ENCODE measurements at regions not wholly inside any gene's neighbourhood (a gene's known extent, or its start where the extent isn't known, plus 50 kb on each side); places are given as distances from the start of the nearest gene placed in this dataset.
"Not testable (repeated sequence)": the region's sequence is repeated elsewhere in the genome, so short reads cannot be mapped to it uniquely, and the experiment has no call there.

DNA sequence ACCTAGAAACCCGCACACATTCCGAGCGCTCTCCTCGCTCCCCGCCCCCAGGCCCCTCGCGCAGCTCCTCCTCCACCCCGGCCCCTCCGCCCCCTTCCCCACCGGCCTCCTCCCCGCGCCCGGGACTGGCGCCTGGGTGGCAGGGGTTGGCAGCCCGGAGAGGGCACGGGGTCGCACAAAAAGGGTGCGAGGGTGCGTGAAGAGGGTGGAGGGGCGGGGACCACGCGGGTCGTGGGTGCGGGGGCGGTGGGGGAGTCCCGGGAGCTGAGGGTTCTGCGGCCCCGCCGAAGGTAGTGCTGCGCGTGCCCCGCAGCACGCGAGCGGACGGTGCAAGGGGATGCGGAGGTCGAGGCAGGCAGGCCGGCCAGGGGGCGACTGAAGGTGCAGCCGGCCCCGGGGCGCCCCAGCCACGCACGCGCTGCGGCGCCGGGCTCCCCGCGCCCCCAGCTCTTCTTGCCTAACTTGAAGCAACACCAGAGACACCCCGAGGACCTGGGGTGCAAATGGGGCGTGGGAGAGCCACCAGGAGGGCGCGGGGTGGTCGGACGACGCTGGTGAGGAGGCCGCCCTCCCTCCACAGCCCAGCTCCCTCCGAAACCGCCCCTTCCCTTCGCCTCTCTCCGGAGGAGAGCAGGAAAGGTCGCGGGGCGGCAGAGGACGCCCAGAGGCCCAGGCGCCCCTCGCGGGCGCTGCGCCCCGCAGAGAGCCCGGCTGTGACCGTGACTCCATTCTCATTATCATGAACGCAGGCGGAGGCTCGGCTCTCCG lies 174.7 kb downstream of the ATP6V0E2 start:
- TF ChIP-seq, protein P1, sequence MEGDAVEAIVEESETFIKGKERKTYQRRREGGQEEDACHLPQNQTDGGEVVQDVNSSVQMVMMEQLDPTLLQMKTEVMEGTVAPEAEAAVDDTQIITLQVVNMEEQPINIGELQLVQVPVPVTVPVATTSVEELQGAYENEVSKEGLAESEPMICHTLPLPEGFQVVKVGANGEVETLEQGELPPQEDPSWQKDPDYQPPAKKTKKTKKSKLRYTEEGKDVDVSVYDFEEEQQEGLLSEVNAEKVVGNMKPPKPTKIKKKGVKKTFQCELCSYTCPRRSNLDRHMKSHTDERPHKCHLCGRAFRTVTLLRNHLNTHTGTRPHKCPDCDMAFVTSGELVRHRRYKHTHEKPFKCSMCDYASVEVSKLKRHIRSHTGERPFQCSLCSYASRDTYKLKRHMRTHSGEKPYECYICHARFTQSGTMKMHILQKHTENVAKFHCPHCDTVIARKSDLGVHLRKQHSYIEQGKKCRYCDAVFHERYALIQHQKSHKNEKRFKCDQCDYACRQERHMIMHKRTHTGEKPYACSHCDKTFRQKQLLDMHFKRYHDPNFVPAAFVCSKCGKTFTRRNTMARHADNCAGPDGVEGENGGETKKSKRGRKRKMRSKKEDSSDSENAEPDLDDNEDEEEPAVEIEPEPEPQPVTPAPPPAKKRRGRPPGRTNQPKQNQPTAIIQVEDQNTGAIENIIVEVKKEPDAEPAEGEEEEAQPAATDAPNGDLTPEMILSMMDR (IDR thresholded peaks at IDR 0.05; ENCODE audit: partially characterized antibody, unreplicated experiment) = peak; percentile 6
- DNase-seq = peak; percentile 36
- H3K27ac Mint-ChIP-seq (ENCODE audit: unreplicated experiment); H3K9me3 Mint-ChIP-seq (ENCODE audit: unreplicated experiment); H3K4me3 Mint-ChIP-seq (ENCODE audit: unreplicated experiment); H3K27me3 Mint-ChIP-seq (ENCODE audit: unreplicated experiment); H3K36me3 Mint-ChIP-seq (ENCODE audit: unreplicated experiment); H3K4me1 Mint-ChIP-seq (ENCODE audit: low read depth, unreplicated experiment): not testable (repeated sequence)

DNA sequence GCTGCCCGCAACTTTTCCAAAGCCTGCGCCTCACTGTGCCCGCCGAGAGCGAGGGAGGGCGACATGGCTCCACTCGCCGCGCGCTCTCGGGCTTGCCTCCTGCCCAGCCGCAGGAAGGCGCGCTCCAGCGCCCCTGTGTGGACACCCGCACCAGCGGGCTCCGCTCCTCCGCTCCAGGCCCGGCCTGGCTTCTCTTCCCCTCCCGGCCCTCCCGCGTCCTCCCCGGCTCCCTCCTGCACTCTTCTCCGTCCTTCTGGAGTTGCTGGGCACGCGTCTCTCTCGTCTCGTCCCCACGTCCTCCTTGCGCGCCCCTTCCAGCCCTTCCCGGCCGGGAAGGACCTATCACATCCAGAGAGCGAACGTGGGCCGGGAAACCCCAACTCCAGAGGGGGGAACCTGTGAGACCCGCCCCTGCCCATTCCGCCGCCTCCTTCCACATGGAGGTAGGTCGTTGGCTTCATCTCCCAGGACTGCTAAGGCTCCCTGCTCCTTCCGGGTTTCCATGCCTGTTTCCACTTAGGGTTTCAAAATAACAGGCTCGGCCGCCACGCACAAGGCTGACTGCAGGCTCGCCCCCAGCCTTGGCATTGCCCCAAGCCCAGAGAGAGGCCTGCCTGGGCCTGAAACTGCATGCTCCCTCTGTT lies 175.4 kb downstream of the ATP6V0E2 start:
- H3K27ac Mint-ChIP-seq (ENCODE audit: unreplicated experiment); H3K9me3 Mint-ChIP-seq (ENCODE audit: unreplicated experiment); H3K36me3 Mint-ChIP-seq (ENCODE audit: unreplicated experiment); H3K4me1 Mint-ChIP-seq (ENCODE audit: low read depth, unreplicated experiment); H3K27me3 Mint-ChIP-seq (ENCODE audit: unreplicated experiment): not testable (repeated sequence)
- H3K4me3 Mint-ChIP-seq (ENCODE audit: unreplicated experiment) = peak overlapping the region; percentile 79
- DNase-seq = peak; percentile 37
- TF ChIP-seq, protein P1 (IDR thresholded peaks at IDR 0.05; ENCODE audit: partially characterized antibody, unreplicated experiment) = peak; percentile 4

DNA sequence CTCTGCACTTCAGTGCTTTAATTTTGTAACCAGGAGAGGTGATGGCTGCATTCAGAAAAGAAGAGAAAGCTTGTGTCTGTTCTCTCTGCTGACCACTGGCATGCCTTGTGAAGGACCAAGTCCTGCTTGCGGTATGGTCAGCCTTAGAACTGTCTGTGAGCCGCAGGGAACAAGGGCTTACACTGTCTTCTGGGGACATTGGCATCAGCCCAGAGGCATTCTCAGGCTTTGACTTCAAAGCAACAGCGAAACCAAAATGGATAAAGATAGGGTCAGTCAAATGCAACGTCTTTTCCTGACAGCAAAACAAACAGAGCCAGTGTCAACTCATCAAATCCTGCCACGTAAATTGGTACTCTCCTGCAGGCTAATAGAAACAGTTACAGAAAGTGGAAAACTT lies 179.6 kb downstream of the ATP6V0E2 start:
- H3K4me3 Mint-ChIP-seq (ENCODE audit: unreplicated experiment); H3K36me3 Mint-ChIP-seq (ENCODE audit: unreplicated experiment); H3K9me3 Mint-ChIP-seq (ENCODE audit: unreplicated experiment); H3K27ac Mint-ChIP-seq (ENCODE audit: unreplicated experiment); H3K4me1 Mint-ChIP-seq (ENCODE audit: low read depth, unreplicated experiment); DNase-seq; H3K27me3 Mint-ChIP-seq (ENCODE audit: unreplicated experiment): not testable (repeated sequence)

DNA sequence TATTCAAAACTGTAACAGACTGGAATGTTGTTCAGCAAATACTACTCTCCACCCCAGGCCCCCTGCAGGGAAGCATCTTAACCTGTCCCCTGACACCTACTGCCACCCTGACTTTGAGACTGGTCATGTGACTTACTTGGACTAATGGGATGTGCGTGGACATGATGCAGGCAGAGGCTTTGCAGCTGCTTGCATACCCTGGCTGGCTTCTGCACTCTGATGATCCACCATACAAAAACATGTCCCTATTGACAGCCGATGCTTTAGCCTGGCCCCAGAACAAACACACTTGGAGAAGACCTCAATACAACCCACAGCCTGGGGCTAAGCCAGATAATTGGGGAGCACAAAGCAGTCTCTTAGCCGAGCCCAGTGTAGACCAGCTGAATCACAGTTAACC lies 180.5 kb downstream of the ATP6V0E2 start:
- not testable (repeated sequence) for H3K27me3 Mint-ChIP-seq (ENCODE audit: unreplicated experiment)

DNA sequence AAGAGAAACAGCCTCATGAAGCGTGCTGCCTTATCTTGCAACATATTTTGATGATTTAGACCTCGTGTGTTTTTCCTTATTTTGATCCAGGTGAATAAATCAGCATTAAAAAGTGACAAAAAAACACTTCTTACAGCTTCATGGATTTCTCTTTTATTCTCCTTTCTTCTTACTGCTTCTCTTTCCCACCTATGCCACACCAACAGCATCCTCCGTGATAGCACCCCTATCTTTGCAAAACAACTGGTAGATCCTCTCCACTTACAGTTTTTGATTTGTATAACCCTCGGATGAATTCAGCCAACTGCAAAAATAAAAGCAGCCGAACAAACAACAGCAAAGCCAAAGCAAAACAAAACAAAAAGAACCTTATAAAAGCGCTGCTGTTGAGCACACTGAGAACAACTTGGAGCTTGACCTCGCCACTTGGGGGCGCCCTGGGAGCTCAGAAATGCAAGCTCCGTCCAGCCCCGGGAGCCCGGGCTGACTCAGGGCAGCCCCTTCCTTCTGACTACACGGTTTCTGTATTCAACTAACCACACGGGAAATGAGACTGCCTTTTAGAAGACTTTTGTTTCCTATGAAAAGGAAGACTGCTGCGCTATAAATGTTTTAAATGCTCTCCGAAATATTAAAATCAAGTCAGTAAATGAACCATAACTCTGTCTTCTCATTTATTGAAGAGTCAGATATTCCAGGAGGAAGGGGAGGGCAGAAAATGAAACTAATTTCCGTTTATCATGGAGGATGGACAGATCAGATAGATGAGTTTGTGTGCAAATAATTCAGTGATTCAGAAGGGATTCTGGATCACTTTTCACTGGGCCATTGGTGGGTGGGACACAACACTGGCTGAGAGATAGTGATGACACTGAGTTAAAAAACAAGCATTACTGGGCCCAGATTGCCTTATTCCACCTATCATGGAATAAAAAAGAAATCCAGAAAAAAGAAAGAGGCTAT lies 186.8 kb downstream of the ATP6V0E2 start:
- not testable (repeated sequence) for H3K4me3 Mint-ChIP-seq (ENCODE audit: unreplicated experiment); H3K27ac Mint-ChIP-seq (ENCODE audit: unreplicated experiment); H3K36me3 Mint-ChIP-seq (ENCODE audit: unreplicated experiment); H3K4me1 Mint-ChIP-seq (ENCODE audit: low read depth, unreplicated experiment); H3K9me3 Mint-ChIP-seq (ENCODE audit: unreplicated experiment); H3K27me3 Mint-ChIP-seq (ENCODE audit: unreplicated experiment)
- DNase-seq = peak; percentile 88
- TF ChIP-seq, protein P1 (IDR thresholded peaks at IDR 0.05; ENCODE audit: partially characterized antibody, unreplicated experiment) = peak; percentile 39

More for the DNA sequence above, 180.5 kb downstream of the ATP6V0E2 start:
- not testable (repeated sequence) for H3K9me3 Mint-ChIP-seq (ENCODE audit: unreplicated experiment); H3K27ac Mint-ChIP-seq (ENCODE audit: unreplicated experiment); H3K36me3 Mint-ChIP-seq (ENCODE audit: unreplicated experiment); H3K4me1 Mint-ChIP-seq (ENCODE audit: low read depth, unreplicated experiment); DNase-seq; H3K4me3 Mint-ChIP-seq (ENCODE audit: unreplicated experiment)

DNA sequence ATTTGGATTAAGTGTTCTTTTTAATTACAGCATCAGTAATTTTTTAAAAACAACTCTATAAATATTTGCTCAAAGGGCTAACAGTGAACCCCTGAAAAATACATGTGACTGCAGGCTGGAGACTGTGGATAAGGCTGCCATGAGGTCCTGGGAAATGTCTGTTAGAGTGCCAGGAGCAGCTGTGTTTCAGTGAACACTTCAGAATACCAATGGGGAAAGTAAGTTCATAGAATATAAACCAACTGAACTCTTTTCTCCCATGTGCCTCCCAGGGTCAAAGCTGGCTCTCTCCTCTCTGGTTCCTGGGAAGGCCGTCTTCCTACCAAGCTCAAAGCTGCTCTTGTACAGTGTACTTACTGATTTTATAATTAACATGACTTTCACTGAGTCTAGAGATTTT lies 189.4 kb downstream of the ATP6V0E2 start:
- H3K4me3 Mint-ChIP-seq (ENCODE audit: unreplicated experiment); H3K27ac Mint-ChIP-seq (ENCODE audit: unreplicated experiment); H3K9me3 Mint-ChIP-seq (ENCODE audit: unreplicated experiment); DNase-seq; H3K4me1 Mint-ChIP-seq (ENCODE audit: low read depth, unreplicated experiment); H3K27me3 Mint-ChIP-seq (ENCODE audit: unreplicated experiment); H3K36me3 Mint-ChIP-seq (ENCODE audit: unreplicated experiment): not testable (repeated sequence)

DNA sequence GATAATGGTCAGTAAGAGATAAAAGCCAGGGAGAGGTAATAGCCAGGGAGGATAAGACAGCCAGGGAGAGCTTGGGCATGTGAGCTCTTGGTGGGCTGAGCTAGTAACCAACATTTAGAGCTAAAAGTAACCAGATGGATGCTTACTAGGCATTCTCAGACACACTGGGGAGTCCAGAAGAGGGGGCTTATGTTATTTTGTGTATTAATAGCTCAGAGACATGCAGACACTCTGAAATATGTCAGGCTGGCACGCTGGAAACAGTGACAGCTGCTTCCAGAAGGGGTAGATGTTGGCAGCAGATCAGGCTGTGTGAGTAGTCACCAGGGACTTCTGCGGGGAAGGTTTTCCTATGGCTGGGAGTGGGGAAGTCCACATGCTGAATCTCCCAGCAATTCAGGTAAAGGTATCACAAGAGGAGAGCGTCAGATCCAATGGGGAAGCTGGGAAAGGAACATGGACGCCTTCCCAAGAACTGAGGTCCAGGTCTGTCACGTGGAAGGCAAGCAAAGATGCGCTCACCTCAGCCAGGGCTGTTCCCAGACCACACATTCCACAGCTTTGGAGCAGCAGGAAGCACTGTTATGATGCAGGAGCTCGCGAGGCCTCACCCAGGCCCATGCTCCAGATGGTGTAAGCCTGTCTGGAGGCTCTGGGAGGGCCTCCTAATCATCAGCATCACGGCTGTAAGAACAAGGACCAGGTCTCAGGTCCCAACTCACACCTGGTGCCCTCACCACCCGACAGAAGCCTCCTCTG lies 196.0 kb downstream of the ATP6V0E2 start:
- not testable (repeated sequence) for H3K9me3 Mint-ChIP-seq (ENCODE audit: unreplicated experiment); H3K36me3 Mint-ChIP-seq (ENCODE audit: unreplicated experiment); DNase-seq

DNA sequence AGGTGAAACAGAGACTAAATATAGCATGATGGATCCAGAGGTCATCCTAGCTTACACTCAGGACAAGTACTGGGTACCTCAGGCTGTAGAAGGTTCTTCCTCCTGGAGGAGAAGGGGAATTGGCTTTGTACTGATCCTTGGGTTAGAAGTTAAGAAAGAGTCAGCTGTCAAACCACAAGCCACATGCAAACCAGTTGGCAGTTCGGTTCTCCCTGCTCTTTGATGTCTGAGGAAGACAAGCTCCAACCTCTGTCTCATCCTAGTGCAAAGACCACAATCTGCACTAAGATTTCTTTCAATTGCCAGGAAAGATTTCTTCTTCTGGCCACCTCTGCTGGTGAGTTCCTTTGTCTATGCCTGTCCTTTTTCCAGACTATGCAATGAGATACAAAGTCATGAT lies 203.8 kb downstream of the ATP6V0E2 start:
- not testable (repeated sequence) for H3K4me3 Mint-ChIP-seq (ENCODE audit: unreplicated experiment); H3K27ac Mint-ChIP-seq (ENCODE audit: unreplicated experiment); H3K4me1 Mint-ChIP-seq (ENCODE audit: low read depth, unreplicated experiment); H3K36me3 Mint-ChIP-seq (ENCODE audit: unreplicated experiment); H3K27me3 Mint-ChIP-seq (ENCODE audit: unreplicated experiment); H3K9me3 Mint-ChIP-seq (ENCODE audit: unreplicated experiment); DNase-seq

More for the DNA sequence above, 196.0 kb downstream of the ATP6V0E2 start:
- not testable (repeated sequence) for H3K4me1 Mint-ChIP-seq (ENCODE audit: low read depth, unreplicated experiment); H3K27me3 Mint-ChIP-seq (ENCODE audit: unreplicated experiment)
- H3K27ac Mint-ChIP-seq (ENCODE audit: unreplicated experiment) = peak overlapping the region; percentile 81
- H3K4me3 Mint-ChIP-seq (ENCODE audit: unreplicated experiment) = peak overlapping the region; percentile 67

All from glutamatergic neuron (in vitro differentiated cells).